GM19351 (cell line): ENCODE measurements at regions not wholly inside any gene's neighbourhood (a gene's known extent, or its start where the extent isn't known, plus 50 kb on each side); places are given as distances from the start of the nearest gene placed in this dataset.

Source experiments
- ATAC-seq: cut with Tn5 transposase; IDR thresholded peaks from one replicate; pipeline ENCODE4 v1.9.1; 2021; ENCODE audit warnings: mild to moderate bottlenecking, moderate library complexity; ENCODE audit not compliant: unreplicated experiment

- ATAC-seq = no peak
Observed at GRCh38 chr5:174655351-174655750, 69.0 kb upstream of the MSX2 start.

- ATAC-seq = no peak
Observed at GRCh38 chr5:174664180-174664850, 60.1 kb upstream of the MSX2 start.

- ATAC-seq = no peak
Observed at GRCh38 chr5:174665347-174665746, 59.0 kb upstream of the MSX2 start.

GRCh38 chr5:174667526-174667925, 56.9 kb upstream of the MSX2 start:
- no peak for ATAC-seq

- no peak for ATAC-seq
Observed at GRCh38 chr5:174668349-174668748, 56.0 kb upstream of the MSX2 start.
